ENCODE measurements at regions not wholly inside any gene's neighbourhood (a gene's known extent, or its start where the extent isn't known, plus 50 kb on each side); places are given as distances from the start of the nearest gene placed in this dataset.

DNA sequence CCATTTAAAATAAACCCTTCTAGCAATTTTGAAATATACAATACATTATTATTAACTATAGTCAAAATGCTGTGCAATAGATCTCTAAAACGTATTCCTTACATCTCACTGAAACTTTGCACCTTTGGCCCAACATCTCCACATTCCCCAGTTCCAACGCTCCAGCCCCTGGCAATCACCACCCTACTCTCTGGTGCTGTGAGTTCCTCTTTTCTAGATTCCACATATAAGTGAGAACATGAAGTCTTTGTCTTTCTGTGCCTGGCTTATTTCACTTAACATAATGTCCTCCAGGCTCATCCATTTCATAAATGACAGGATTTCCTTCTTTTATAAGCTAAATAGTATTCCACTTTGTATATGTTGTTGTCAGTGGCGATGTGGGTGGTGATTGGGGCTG is 194.7 kb upstream of the RTL1 start:
- no peak overlapping the region for H3K27ac ChIP-seq (ENCODE audit: low read depth)
- H3K9me2 ChIP-seq (ENCODE audit: insufficient read depth): no peaks in the 10 kb centered on the region
- H3K27me3 Mint-ChIP-seq (ENCODE audit: insufficient read depth, low read depth, poor library complexity): peaks cover 5% of the 10 kb centered on the region

DNA sequence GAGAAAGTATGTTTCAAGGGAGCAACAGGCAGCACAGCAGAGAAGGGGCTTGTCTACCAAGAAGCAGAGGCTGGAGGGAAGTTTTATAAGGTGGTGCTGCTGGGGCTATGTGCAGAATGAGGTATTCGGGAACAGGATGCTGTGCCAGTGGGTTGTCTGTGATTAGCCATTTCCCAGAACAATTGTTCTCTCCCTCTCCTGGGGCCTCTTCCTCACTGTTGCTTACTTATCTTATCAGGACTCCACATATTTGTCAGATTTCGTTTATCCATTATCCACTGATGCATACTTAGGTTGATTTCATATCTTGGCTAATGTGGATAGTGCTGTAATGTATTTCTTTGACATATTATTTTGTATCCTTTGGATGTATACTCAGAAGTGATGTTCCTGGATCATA is 195.1 kb upstream of the RTL1 start:
- H3K4me1 ChIP-seq (ENCODE audit: insufficient read depth): peaks cover 15% of the 10 kb centered on the region; the same call in 1 of the 2 replicates
- H3K27ac Mint-ChIP-seq: no peak overlapping the region
- H3K4me2 ChIP-seq: no peak overlapping the region

More for the DNA sequence above, 194.7 kb upstream of the RTL1 start:
- peaks cover 15% of the 10 kb centered on the region; the same call in 1 of the 2 replicates for H3K4me1 ChIP-seq (ENCODE audit: insufficient read depth)
- Mint-ChIP-seq H3K4me3 (no peak overlapping the region), H3K4me1 (peaks cover 28% of the 10 kb centered on the region; the same call in 2 of the 3 replicates), H3K27ac (no peak overlapping the region), H3K9me3 (peaks cover 25% of the 10 kb centered on the region), H3K36me3 (ENCODE audit: low read depth) (peaks cover 17% of the 10 kb centered on the region; the same call in 2 of the 3 replicates)
- no peaks in the 10 kb centered on the region for H3K36me3 ChIP-seq (ENCODE audit: insufficient read depth)
- H2AFZ ChIP-seq: no peak overlapping the region
- no peaks in the 10 kb centered on the region for H4K20me1 ChIP-seq (replicated peaks; ENCODE audit: insufficient read depth)
- DNase-seq (ENCODE audit: low spot score) (no peak), ATAC-seq (no peak)
- no peaks in the 10 kb centered on the region for H3F3A ChIP-seq (replicated peaks; ENCODE audit: low read depth)
- H3K4me3 ChIP-seq: no peak overlapping the region
- H3K79me2 ChIP-seq (replicated peaks; ENCODE audit: insufficient read depth): no peaks in the 10 kb centered on the region
- TF ChIP-seq POLR2AphosphoS5 (IDR thresholded peaks at IDR 0.05; ENCODE audit: low read depth): no peak
- TF ChIP-seq EZH2 (IDR thresholded peaks at IDR 0.05; ENCODE audit: low read depth, unreplicated experiment): no peak
- TF ChIP-seq, protein P1, sequence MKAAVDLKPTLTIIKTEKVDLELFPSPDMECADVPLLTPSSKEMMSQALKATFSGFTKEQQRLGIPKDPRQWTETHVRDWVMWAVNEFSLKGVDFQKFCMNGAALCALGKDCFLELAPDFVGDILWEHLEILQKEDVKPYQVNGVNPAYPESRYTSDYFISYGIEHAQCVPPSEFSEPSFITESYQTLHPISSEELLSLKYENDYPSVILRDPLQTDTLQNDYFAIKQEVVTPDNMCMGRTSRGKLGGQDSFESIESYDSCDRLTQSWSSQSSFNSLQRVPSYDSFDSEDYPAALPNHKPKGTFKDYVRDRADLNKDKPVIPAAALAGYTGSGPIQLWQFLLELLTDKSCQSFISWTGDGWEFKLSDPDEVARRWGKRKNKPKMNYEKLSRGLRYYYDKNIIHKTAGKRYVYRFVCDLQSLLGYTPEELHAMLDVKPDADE (IDR thresholded peaks at IDR 0.05): no peak
- no peak for TF ChIP-seq CREB1 (CRISPR knock-in tag; IDR thresholded peaks at IDR 0.05; ENCODE audit: low read depth)
- H3K27me3 ChIP-seq (ENCODE audit: insufficient read depth): no peaks in the 10 kb centered on the region
- H3K4me2 ChIP-seq: no peak overlapping the region

More for the DNA sequence above, 195.1 kb upstream of the RTL1 start:
- Mint-ChIP-seq H3K9me3 (peaks cover 25% of the 10 kb centered on the region), H3K36me3 (ENCODE audit: low read depth) (peaks cover 17% of the 10 kb centered on the region; the same call in 2 of the 3 replicates), H3K4me3 (no peak overlapping the region), H3K27me3 (ENCODE audit: insufficient read depth, low read depth, poor library complexity) (peaks cover 5% of the 10 kb centered on the region), H3K4me1 (peaks cover 28% of the 10 kb centered on the region; the same call in 2 of the 3 replicates)
- no peaks in the 10 kb centered on the region for H3K9me2 ChIP-seq (ENCODE audit: insufficient read depth)
- no peak overlapping the region for H2AFZ ChIP-seq
- no peak overlapping the region for H3K4me3 ChIP-seq
- no peaks in the 10 kb centered on the region for H3K27me3 ChIP-seq (ENCODE audit: insufficient read depth)
- TF ChIP-seq STAT1 (IDR thresholded peaks at IDR 0.05; ENCODE audit: unreplicated experiment) (no peak), EZH2phosphoT487 (IDR thresholded peaks at IDR 0.05; ENCODE audit: unreplicated experiment) (no peak), ZNF331 (CRISPR knock-in tag; IDR thresholded peaks at IDR 0.05; ENCODE audit: low read depth) (no peak), POLR2AphosphoS5 (IDR thresholded peaks at IDR 0.05; ENCODE audit: low read depth) (no peak)
- TF ChIP-seq, protein P2, sequence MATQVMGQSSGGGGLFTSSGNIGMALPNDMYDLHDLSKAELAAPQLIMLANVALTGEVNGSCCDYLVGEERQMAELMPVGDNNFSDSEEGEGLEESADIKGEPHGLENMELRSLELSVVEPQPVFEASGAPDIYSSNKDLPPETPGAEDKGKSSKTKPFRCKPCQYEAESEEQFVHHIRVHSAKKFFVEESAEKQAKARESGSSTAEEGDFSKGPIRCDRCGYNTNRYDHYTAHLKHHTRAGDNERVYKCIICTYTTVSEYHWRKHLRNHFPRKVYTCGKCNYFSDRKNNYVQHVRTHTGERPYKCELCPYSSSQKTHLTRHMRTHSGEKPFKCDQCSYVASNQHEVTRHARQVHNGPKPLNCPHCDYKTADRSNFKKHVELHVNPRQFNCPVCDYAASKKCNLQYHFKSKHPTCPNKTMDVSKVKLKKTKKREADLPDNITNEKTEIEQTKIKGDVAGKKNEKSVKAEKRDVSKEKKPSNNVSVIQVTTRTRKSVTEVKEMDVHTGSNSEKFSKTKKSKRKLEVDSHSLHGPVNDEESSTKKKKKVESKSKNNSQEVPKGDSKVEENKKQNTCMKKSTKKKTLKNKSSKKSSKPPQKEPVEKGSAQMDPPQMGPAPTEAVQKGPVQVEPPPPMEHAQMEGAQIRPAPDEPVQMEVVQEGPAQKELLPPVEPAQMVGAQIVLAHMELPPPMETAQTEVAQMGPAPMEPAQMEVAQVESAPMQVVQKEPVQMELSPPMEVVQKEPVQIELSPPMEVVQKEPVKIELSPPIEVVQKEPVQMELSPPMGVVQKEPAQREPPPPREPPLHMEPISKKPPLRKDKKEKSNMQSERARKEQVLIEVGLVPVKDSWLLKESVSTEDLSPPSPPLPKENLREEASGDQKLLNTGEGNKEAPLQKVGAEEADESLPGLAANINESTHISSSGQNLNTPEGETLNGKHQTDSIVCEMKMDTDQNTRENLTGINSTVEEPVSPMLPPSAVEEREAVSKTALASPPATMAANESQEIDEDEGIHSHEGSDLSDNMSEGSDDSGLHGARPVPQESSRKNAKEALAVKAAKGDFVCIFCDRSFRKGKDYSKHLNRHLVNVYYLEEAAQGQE (IDR thresholded peaks at IDR 0.05; ENCODE audit: unreplicated experiment): no peak
- TF ChIP-seq, protein P1 (IDR thresholded peaks at IDR 0.05): no peak
- ATAC-seq: no peak
- no peak for DNase-seq (ENCODE audit: low spot score)
- no peaks in the 10 kb centered on the region for H3K36me3 ChIP-seq (ENCODE audit: insufficient read depth)
- no peaks in the 10 kb centered on the region for H4K20me1 ChIP-seq (replicated peaks; ENCODE audit: insufficient read depth)
- no peak overlapping the region for H3K27ac ChIP-seq (ENCODE audit: low read depth)
- H3F3A ChIP-seq (replicated peaks; ENCODE audit: low read depth): no peaks in the 10 kb centered on the region
- no peaks in the 10 kb centered on the region for H3K79me2 ChIP-seq (replicated peaks; ENCODE audit: insufficient read depth)
